H1 (cell line): ENCODE measurements at regions not wholly inside any gene's neighbourhood (a gene's known extent, or its start where the extent isn't known, plus 50 kb on each side); places are given as distances from the start of the nearest gene placed in this dataset.

Source experiments
- CTCF ChIA-PET: fragments of 300-600 bp; sonication (Branson Sonifier 250); formaldehyde crosslinking; loops from one replicate; lab custom pipeline; 2021; ENCODE audit not compliant: partially characterized antibody; lab: Charles Lee
- POLR2A ChIA-PET: fragments of 300-600 bp; sonication (Branson Sonifier 250); formaldehyde crosslinking; loops from one replicate; lab custom pipeline; 2021; ENCODE audit warnings: inconsistent platforms; ENCODE audit not compliant: partially characterized antibody; lab: Charles Lee
- DNase-seq, 2 experiments: peaks; one replicate each; pipeline versions ENCODE4 v3.0.0 to v3.0.0-alpha.2; 2010 to 2022; ENCODE audit warnings: low spot score in 2 of 2, low read depth in 1 of 2, mixed read lengths in 1 of 2
- FAIRE-seq: peaks from 2 replicates; lab custom pipeline; 2011; peaks lifted over from hg19 to GRCh38; lab: Jason Lieb, UNC
- H2AFZ ChIP-seq: 2 replicates; pipeline ENCODE4 v1.8.1; 2012; ENCODE audit warnings: low read length, inconsistent platforms
- H2AK5ac ChIP-seq: 2 replicates; pipeline ENCODE4 v1.6.1; 2013; ENCODE audit warnings: low read depth, low read length
- H2BK120ac ChIP-seq: replicated peaks from 2 replicates; pipeline ENCODE3; 2013; ENCODE audit warnings: low read depth, low read length, inconsistent platforms
- H2BK12ac ChIP-seq: 2 replicates; pipeline ENCODE4 v1.6.1; 2013; ENCODE audit warnings: low read depth, low read length
- H2BK15ac ChIP-seq: 2 replicates; pipeline ENCODE4 v1.6.1; 2013; ENCODE audit warnings: low read length
- H2BK20ac ChIP-seq: 2 replicates; pipeline ENCODE4 v1.6.1; 2013; ENCODE audit warnings: low read length
- H2BK5ac ChIP-seq: 2 replicates; pipeline ENCODE4 v1.6.1; 2013; ENCODE audit warnings: low read depth, low read length
- H3K14ac ChIP-seq: 2 replicates; pipeline ENCODE4 v1.6.1; 2013; ENCODE audit warnings: inconsistent platforms; ENCODE audit not compliant: insufficient read length
- H3K18ac ChIP-seq: 2 replicates; pipeline ENCODE4 v1.6.1; 2013; ENCODE audit warnings: low read length; ENCODE audit errors: extremely low read depth
- H3K23ac ChIP-seq: 2 replicates; pipeline ENCODE4 v1.6.1; 2013; ENCODE audit warnings: inconsistent platforms; ENCODE audit not compliant: insufficient read length
- H3K23me2 ChIP-seq: 2 replicates; pipeline ENCODE4 v1.6.1; 2013; ENCODE audit warnings: low read depth, low read length
- H3K27ac ChIP-seq: 2 replicates; pipeline ENCODE4 v1.6.1; 2011; ENCODE audit warnings: low read depth, low read length, inconsistent platforms
- H3K27me3 ChIP-seq, 4 experiments: replicated peaks in 1 of 4; 1 replicate in 1 of 4; 2 replicates in 3 of 4; pipeline versions ENCODE4 v1.6.1 to v1.8.1; 2011 to 2013; ENCODE audit warnings: low read length in 3 of 4, mild to moderate bottlenecking in 3 of 4, inconsistent platforms in 2 of 4, mixed read lengths in 2 of 4, moderate library complexity in 1 of 4; ENCODE audit not compliant: control insufficient read depth in 3 of 4, insufficient read depth in 3 of 4; ENCODE audit errors: extremely low read depth in 1 of 4
- H3K36me3 ChIP-seq, 4 experiments: 2 replicates each; pipeline versions ENCODE4 v1.6.1 to v1.8.1; 2011 to 2013; ENCODE audit warnings: mild to moderate bottlenecking in 4 of 4, low read length in 3 of 4, moderate library complexity in 2 of 4, control low read depth in 1 of 4, inconsistent platforms in 1 of 4; ENCODE audit not compliant: insufficient read depth in 4 of 4, control insufficient read depth in 2 of 4
- H3K4ac ChIP-seq: replicated peaks from 2 replicates; pipeline ENCODE3; 2013; ENCODE audit warnings: low read length, low read depth, mixed read lengths, inconsistent platforms; ENCODE audit not compliant: insufficient read length
- H3K4me1 ChIP-seq, 4 experiments: replicated peaks in 1 of 4; 1 replicate in 1 of 4; 2 replicates in 3 of 4; pipeline versions ENCODE4 v1.6.1 to v1.8.1; 2011 to 2013; ENCODE audit warnings: low read length in 3 of 4, inconsistent platforms in 2 of 4, mixed read lengths in 1 of 4; ENCODE audit not compliant: insufficient read depth in 4 of 4, control insufficient read depth in 3 of 4
- H3K4me2 ChIP-seq, 2 experiments: 2 replicates each; pipeline versions ENCODE4 v1.6.1 to v1.8.1; 2011 to 2013; ENCODE audit warnings: low read depth in 2 of 2, low read length in 2 of 2, control low read depth in 1 of 2, inconsistent platforms in 1 of 2, mild to moderate bottlenecking in 1 of 2; ENCODE audit not compliant: insufficient read depth in 1 of 2
- H3K4me3 ChIP-seq, 4 experiments: fragments of 200-600, 300-600 bp in 1 of 4; sonication (generic), shearing (Covaris generic), sonication (Bioruptor Twin) in 1 of 4; 2 replicates each; pipeline versions ENCODE4 v1.5.1 to v1.8.1; 2011 to 2016; ENCODE audit warnings: low read length in 4 of 4, low read depth in 3 of 4, control low read depth in 2 of 4, inconsistent platforms in 2 of 4, mild to moderate bottlenecking in 2 of 4, mixed read lengths in 1 of 4, moderate library complexity in 1 of 4; ENCODE audit not compliant: insufficient read depth in 2 of 4; ENCODE audit errors: extremely low read depth in 1 of 4
- H3K56ac ChIP-seq: replicated peaks from 2 replicates; pipeline ENCODE3; 2013; ENCODE audit warnings: low read depth, mild to moderate bottlenecking, mixed read lengths, low read length, inconsistent platforms; ENCODE audit not compliant: insufficient read length
- H3K79me1 ChIP-seq: 2 replicates; pipeline ENCODE4 v1.6.1; 2013; ENCODE audit warnings: low read depth, low read length, control low read depth
- H3K79me2 ChIP-seq, 2 experiments: 2 replicates each; pipeline versions ENCODE4 v1.6.1 to v1.8.1; 2012 to 2013; ENCODE audit warnings: low read length in 2 of 2, mild to moderate bottlenecking in 2 of 2, inconsistent platforms in 1 of 2; ENCODE audit not compliant: insufficient read depth in 2 of 2, control insufficient read depth in 1 of 2
- H3K9ac ChIP-seq, 4 experiments: replicated peaks in 1 of 4; 1 replicate in 1 of 4; 2 replicates in 3 of 4; pipeline versions ENCODE4 v1.6.1 to v1.8.1; 2011 to 2013; ENCODE audit warnings: low read depth in 3 of 4, low read length in 3 of 4, control low read depth in 2 of 4, mild to moderate bottlenecking in 2 of 4, moderate library complexity in 2 of 4, inconsistent platforms in 1 of 4; ENCODE audit errors: extremely low read depth in 1 of 4
- H3K9me3 ChIP-seq, 2 experiments: 2 replicates each; pipeline versions ENCODE4 v1.6.1 to v1.8.1; 2012 to 2013; ENCODE audit warnings: mild to moderate bottlenecking in 2 of 2, moderate library complexity in 2 of 2, control low read depth in 1 of 2, inconsistent platforms in 1 of 2, low read depth in 1 of 2, low read length in 1 of 2, mixed read lengths in 1 of 2; ENCODE audit not compliant: insufficient read depth in 2 of 2
- H4K20me1 ChIP-seq, 2 experiments: replicated peaks in 1 of 2; 2 replicates each; pipeline versions ENCODE3 to v1.8.1; 2011 to 2013; ENCODE audit warnings: inconsistent platforms in 2 of 2, low read length in 2 of 2, mild to moderate bottlenecking in 1 of 2; ENCODE audit not compliant: insufficient read depth in 2 of 2, control insufficient read depth in 1 of 2
- H4K5ac ChIP-seq: 2 replicates; pipeline ENCODE4 v1.6.1; 2013; ENCODE audit warnings: low read length, low read depth, mixed read lengths, inconsistent platforms; ENCODE audit not compliant: insufficient read length
- H4K8ac ChIP-seq: 2 replicates; pipeline ENCODE4 v1.8.0; 2013; ENCODE audit warnings: mild to moderate bottlenecking, moderate library complexity, low read length, inconsistent platforms; ENCODE audit not compliant: insufficient read depth; ENCODE audit errors: extremely low read depth
- H4K91ac ChIP-seq: replicated peaks from 2 replicates; pipeline ENCODE3; 2013; ENCODE audit warnings: low read length, mixed read lengths, inconsistent platforms; ENCODE audit not compliant: insufficient read length
- CBX8 ChIP-seq: fragments of 300-800, 300-1000 bp; sonication (generic); IDR thresholded peaks from 2 replicates; pipeline ENCODE4 v1.7.1; 2016; ENCODE audit warnings: low read depth, low read length, borderline replicate concordance
- KDM1A ChIP-seq: fragments of 200-600, 300-600 bp; sonication (generic); IDR thresholded peaks from 2 replicates; pipeline ENCODE4 v1.7.1; 2016; ENCODE audit warnings: mild to moderate bottlenecking, low read length, borderline replicate concordance
- WGBS, 2 experiments: shearing (Covaris generic) in 1 of 2; methylation state at CpG; one replicate each; pipeline versions ENCODE4 v1.1.6 to v1.1.7; 2013 to 2015; ENCODE audit warnings: low lambda C conversion rate in 2 of 2, mixed read lengths in 2 of 2, inconsistent platforms in 1 of 2, low coverage in 1 of 2, missing lambda C conversion rate in 1 of 2; ENCODE audit not compliant: insufficient replicate concordance in 2 of 2, insufficient coverage in 1 of 2, insufficient read length in 1 of 2; ENCODE audit errors: extremely low coverage in 1 of 2, missing lambda C conversion rate in 1 of 2; 5-methylcytosine and 5-hydroxymethylcytosine counted together

DNA sequence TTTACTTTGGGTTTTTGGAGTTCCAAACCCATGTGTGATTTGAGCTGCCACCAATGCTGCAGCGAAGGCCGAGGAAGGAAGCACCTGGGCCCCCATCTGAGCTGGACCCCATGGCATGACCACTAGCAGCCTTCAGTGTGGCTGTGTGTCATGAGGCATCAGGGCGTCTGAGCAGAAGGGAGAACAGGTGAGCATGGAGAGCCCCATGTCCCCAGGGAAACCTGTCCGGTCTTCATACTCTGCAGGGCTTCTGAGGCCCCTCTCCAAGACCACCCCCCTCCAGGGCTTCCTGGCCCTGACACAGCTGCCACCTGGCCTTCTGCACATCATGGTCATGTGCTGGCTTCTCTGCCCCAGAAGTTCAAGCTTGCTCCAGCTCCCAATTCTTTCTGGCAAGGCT is 169.1 kb upstream of the CST7 start:
- Histone ChIP-seq H2BK120ac (no peak overlapping the region), H3K9me3 (no peaks in the 10 kb centered on the region), H3K23me2 (no peaks in the 10 kb centered on the region), H2AK5ac (no peak overlapping the region), H3K79me2 (no peaks in the 10 kb centered on the region), H3K4ac (no peak overlapping the region), H2BK15ac (no peak overlapping the region), H3K4me2 (no peak overlapping the region), H4K91ac (no peak overlapping the region), H3K79me1 (no peaks in the 10 kb centered on the region), H3K9ac (no peak overlapping the region), H4K5ac (no peak overlapping the region), H3K4me1 (no peaks in the 10 kb centered on the region), H3K14ac (no peak overlapping the region), H3K27ac (no peak overlapping the region), H4K8ac (no peak overlapping the region), H2BK5ac (no peak overlapping the region), H4K20me1 (no peaks in the 10 kb centered on the region), H3K18ac (no peak overlapping the region), H3K56ac (no peak overlapping the region), H2BK12ac (no peak overlapping the region), H3K36me3 (no peaks in the 10 kb centered on the region), H3K23ac (no peak overlapping the region), H2BK20ac (no peak overlapping the region), H3K4me3 (no peak overlapping the region), H3K27me3 (no peaks in the 10 kb centered on the region), H2AFZ (no peak overlapping the region)
- CTCF ChIA-PET: interaction anchor here (0.8 to 3.5 kb wide), 15 partner anchors 8 to 618 kb away, joined by 3 to 16 read pairs (median 7); no protein-coding TSS in a partner anchor
- POLR2A ChIA-PET: no interaction called here
- WGBS, 2 experiments: 95% methylated on average over 3 of the region's 4 CpGs; no CpG with 5 or more reads in 1 of the 2 experiments
- FAIRE-seq: no peak
- DNase-seq: no peak
- TF ChIP-seq CBX8 (no peak), KDM1A (no peak)
